LoVo (cell line): ENCODE measurements at regions not wholly inside any gene's neighbourhood (a gene's known extent, or its start where the extent isn't known, plus 50 kb on each side); places are given as distances from the start of the nearest gene placed in this dataset.
"Not testable (repeated sequence)": the region's sequence is repeated elsewhere in the genome, so short reads cannot be mapped to it uniquely, and the experiment has no call there.

Experiments
- DNase-seq: peaks from one replicate; pipeline ENCODE4 v3.0.0-alpha.2; 2016; ENCODE audit warnings: low spot score

GRCh38 chr13:107916902-107917301, 298.4 kb downstream of the LIG4 start:
- not testable (repeated sequence) for DNase-seq

- no peak for DNase-seq
Measured at GRCh38 chr13:107912745-107913144, 302.6 kb downstream of the LIG4 start.

GRCh38 chr13:107907065-107907805, 308.1 kb downstream of the LIG4 start:
- DNase-seq: no peak

DNA sequence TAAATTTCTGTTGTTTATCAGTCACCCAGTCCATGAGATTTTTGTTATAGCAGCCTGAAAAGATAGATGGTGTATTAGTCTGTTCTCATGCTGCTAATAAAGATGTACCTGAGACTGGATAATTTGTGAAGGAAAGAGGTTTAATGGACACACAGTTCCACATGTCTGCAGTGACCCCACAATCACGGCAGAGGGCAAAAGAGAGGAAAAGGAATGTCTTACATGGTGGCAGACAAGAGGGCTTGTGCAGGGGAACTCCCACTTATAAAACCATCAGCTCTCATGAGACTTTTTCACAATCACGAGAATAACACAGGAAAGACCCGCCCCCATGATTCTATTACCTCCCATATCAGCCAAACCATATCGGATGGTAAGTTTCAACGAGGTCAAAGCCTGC, 309.2 kb downstream of the LIG4 start:
- no peak for DNase-seq

- no peak for DNase-seq
Measured at GRCh38 chr13:107901996-107902562, 313.3 kb downstream of the LIG4 start.

GRCh38 chr13:107901230-107901629, 314.1 kb downstream of the LIG4 start:
- DNase-seq: no peak

DNA sequence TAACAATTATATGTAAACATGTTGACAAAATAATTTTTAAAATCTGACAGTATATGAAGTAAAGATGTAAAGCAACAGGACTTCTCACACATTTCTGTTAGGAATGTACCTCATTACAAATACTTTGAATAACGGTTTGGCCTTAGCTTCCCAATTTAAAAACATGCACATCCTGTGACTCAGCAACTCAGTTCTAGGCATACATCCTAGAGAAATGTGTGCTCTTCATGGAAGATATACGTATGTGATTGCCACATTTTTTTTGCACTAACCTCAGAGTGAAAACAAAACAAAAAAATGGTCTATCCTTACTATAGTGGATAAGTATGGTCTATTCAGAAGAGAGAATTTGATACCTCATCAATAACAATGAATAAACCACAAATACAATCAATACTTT, 314.6 kb downstream of the LIG4 start:
- DNase-seq: no peak

GRCh38 chr13:107886118-107886517, 329.2 kb downstream of the LIG4 start:
- no peak for DNase-seq

GRCh38 chr13:107884564-107884963, 330.8 kb downstream of the LIG4 start:
- DNase-seq: no peak

DNA sequence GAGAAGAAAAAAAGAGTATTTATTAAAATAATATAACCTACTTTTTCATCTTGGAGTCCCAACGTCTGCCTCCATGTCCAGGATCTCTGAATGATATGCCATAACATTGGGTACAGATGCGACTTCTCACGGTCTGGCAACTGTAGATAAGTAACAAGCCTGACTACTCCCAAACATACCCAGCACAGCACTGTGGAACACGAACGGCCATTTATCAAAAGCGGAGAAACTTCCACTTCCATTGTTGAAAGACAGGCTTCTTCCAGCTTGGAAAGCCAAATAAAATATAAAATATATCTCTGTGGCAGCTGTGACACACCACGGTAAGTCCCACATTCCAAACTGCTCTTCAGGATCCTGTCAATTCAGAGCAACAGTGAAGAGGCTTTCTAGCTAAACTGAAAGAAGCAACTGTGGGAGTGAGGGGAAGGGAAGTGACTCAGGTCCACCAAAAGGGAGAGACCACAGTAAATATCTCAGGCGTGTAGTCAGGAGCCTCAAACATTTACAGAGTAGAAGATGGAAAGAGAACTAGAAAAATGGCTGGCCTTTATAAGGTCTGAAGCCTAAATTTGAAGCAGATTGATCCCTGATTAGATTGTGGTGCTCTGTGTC, 331.7 kb downstream of the LIG4 start:
- DNase-seq: peak; percentile 7

DNA sequence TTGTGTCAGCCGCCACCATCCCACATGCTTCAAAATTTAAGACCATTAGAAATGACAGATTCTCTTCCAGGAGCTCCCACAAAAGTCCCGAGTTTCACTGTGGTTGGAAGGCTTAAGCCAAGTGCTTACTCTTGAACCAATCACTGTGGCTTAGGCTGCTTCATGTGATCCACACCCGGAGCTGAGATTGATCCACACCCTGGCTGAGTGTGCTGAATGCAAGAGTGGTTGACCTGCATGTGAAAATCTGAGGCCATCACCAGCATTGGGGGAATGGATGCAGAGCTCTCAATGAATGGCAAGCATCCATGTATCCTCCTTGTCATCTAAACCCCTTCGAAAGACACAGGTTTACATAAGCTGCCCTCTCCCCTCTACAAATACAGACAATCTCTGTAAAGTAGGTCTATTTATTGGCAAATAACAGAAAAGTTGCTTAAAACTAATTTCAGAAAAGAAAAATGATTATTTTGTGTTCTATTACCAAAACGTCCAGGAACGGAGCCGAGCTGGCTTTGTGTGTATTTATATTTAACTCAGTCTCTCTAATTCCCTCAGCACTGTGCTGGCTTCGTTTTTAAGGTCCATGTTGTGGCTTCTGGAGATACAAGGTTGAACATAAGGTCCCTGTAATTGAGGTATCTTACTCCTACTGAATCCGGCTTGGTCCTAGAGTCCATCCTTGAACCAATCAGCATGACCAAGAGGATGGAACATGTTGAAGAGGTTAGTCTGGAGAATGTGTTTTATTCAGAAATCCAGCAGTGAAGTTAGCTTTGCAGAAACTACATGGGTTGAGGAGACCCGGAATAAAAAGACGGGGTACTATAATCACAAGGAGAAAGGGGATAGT, 332.4 kb downstream of the LIG4 start:
- no peak for DNase-seq

- DNase-seq: no peak
Measured at GRCh38 chr13:107881362-107881761, 334.0 kb downstream of the LIG4 start.

GRCh38 chr13:107874456-107874855, 340.9 kb downstream of the LIG4 start:
- no peak for DNase-seq

DNA sequence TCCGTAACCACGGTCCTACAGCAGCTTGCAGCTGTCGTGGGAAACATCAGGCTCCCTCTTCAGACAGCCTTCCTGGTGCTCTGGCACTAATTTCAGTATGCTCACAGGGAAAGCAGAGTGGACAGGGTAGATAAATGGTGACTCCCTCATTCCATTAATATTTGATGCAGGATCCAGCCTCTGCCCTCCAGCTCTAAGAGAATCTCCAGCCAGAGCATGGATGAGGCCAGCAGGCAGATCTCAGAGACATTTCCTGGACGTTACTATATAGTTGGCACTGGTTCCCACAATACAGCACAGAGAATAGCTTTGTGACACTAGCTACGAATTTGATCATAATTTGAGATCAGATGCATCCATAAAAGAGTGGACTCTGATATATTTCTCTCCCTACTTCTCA, 341.4 kb downstream of the LIG4 start:
- DNase-seq: no peak

- no peak for DNase-seq
Measured at GRCh38 chr13:107870400-107870799, 344.9 kb downstream of the LIG4 start.

DNA sequence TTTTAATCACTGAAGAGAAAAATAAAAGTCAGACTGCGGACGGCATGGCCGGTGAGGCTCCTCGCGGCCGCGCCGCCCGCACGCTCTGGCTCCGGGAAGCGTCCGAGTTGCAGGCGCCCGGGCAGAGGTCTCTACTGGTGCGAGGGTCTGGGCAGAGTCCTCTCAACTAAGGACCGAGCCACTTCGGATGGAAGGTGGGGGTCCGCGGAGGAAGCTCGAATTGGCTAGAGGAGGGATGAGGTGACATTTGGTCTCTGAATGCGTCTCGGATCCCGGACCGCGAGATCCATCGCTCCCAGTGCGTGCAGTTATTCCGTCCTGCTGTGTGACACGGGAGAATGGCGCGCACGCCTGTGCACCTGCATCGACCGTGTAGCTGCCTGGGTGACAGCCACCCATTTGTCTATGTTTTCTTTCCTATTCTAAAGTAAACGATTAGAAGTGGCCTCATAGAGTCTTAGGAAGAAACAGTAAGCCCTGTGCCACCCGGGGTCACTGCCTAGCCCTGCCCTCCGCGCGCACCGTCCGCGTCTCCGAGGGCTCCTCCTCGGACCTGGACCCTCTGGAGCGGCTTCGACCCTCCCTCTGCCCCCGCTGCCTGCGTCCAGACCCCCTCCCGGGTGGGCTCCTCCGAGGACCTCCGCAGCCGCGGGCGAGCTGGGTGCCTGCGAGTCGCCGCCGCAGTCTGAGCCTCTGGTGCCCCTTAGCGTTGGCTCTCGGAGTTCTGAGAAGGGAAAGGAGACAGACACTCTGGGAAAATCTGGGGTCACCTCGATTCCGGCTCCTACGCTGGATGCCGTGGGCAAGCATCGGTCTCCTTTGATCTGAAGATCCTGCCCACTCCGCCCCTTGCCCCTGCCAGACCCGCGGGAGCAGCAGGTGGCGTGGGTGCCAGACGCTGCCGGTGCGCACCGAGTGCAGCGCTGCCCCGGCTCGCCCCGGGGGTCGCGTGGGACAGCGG, 347.4 kb downstream of the LIG4 start:
- no peak for DNase-seq

DNA sequence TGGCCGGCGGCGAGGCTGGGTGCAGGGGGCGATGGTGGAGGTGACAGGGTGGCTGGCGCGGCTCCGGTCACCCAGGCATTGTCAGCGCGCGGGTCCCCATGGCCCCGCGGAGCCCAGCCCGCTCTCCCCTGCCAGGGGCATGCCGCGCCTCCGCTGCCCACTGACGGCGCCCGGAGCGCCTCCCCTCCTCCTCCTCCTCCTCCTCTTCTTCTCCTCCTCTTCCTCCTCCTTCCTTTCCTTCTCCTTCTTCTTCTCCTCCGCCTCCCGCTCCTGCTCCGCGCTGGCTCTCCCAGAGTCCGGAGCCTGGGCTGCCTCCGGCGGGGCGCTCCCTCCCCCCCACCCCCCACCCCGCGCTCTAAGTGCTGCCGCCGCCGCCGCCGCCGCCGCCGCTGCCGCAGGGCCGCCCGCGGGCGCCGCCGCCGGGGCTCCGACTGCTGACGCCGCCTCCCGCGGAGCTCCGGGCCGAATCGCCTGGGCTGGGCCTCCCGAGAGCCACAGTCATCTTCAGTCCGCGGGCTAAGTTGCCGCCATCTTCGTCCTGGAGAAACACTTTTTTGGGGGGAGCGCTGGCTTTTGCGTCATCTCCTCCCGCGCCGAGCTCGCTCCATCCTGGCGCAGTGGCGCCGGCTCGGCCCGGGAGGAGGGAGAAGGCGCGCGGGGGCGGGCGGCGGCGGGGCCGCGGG, 348.3 kb downstream of the LIG4 start:
- no peak for DNase-seq

DNA sequence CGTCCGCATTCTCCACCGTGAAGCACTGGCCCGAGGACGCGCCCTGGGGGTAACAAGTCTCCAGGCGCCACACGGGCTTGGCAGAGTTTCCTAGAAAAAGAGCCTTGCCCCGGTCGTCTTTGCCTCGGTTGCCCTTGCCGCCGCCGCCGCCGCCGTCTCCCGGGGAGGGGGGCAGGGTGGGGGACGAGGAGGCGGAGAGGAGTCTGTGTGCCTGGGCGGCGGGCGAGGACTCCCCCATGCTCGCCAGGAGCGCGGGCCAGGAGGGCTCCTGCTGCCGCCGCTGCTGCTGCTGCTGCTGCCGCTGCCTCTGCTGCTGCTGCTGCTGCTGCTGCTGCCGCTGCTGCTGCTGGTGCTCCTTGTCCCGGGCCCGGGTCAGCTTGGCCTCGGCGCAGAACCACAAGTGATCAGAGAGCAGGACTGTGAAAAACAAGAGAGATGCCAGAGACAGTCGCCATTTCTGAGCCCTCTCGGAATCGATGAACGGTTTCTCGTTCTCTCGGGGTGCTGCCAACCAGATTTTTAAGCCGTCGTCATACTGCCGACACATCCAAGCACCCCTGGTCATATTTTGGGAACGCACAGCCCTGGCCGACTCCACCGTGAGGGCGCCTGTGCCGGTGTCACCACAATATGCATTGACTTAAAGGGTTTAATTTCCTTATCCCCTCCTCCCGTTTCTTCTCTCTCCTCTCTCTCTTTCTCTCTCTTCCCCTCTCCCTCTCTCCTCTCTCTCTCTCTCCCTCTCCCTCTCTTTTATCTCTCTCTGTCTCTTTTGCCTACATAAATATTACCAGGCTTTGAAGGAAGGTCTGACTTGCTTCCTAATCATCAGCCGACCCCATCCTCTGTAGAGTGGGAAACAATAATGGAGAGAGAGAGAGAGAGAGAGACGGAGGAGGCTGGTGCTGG, 349.1 kb downstream of the LIG4 start:
- no peak for DNase-seq

DNA sequence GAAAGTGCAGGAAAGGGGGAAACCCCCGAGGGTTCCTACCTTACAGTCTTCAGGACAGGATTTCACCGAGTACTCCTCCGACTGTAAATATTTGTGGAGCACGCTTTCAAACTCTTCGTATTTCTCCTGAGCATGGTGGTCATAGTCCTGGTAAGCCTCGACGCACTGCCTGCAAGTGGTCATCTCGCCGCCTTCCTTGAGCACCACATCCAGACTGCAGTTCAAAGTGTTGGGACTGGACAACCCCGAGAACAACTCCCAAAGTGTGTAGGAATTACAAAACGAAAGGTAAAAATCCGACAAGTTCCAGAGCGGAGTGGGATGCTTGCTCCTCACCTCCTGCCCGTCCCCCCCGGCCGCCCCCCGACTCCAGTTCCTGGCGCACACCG, 349.7 kb downstream of the LIG4 start:
- no peak for DNase-seq

DNA sequence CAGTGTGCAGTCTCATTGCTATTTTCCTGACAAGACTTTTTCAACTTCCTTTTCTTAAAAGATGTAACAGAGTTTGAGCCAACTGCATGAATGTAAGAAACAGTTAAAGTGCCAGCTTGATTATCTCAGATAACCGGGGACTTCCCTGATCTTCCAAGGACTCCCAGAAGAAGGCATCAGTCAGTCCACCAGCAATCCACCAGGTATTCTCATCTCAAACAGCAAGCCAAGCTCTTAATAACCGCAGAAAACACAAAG, 350.1 kb downstream of the LIG4 start:
- DNase-seq: no peak
